Kidney (tissue), 13 donors: ENCODE measurements at regions not wholly inside any gene's neighbourhood (a gene's known extent, or its start where the extent isn't known, plus 50 kb on each side); places are given as distances from the start of the nearest gene placed in this dataset.
"Not testable (repeated sequence)": the region's sequence is repeated elsewhere in the genome, so short reads cannot be mapped to it uniquely, and the experiment has no call there.

Source experiments
- DNase-seq, 5 donors: peaks; one replicate each; pipeline ENCODE4 v3.0.0-alpha.2; 2013 to 2020
- FAIRE-seq: peaks from 2 replicates; lab custom pipeline; 2012; peaks lifted over from hg19 to GRCh38; lab: Jason Lieb, UNC
- H3K27ac ChIP-seq, 2 donors: one replicate each; pipeline ENCODE4 v1.7.0; 2013; ENCODE audit warnings: low read depth in 2 of 2, low read length in 2 of 2, inconsistent platforms in 1 of 2
- H3K27me3 ChIP-seq: one replicate; pipeline ENCODE4 v1.7.1; 2013; ENCODE audit warnings: low read length, inconsistent platforms; ENCODE audit not compliant: control insufficient read depth, insufficient read depth
- H3K36me3 ChIP-seq, 3 donors: one replicate each; pipeline versions ENCODE4 v1.7.0 to v1.7.1; 2013; ENCODE audit warnings: low read length in 3 of 3, control low read depth in 1 of 3, inconsistent platforms in 1 of 3; ENCODE audit not compliant: insufficient read depth in 3 of 3, control insufficient read depth in 2 of 3
- H3K4me1 ChIP-seq, 3 donors: one replicate each; pipeline versions ENCODE4 v1.7.0 to v1.7.1; 2013; ENCODE audit warnings: low read length in 3 of 3, inconsistent platforms in 1 of 3, low read depth in 1 of 3; ENCODE audit not compliant: control insufficient read depth in 2 of 3, insufficient read depth in 2 of 3
- H3K4me3 ChIP-seq, 3 donors: one replicate each; pipeline versions ENCODE4 v1.7.0 to v1.8.1; 2013; ENCODE audit warnings: low read length in 3 of 3, control low read depth in 1 of 3, inconsistent platforms in 1 of 3
- H3K9ac ChIP-seq, 3 donors: one replicate each; pipeline versions ENCODE4 v1.7.0 to v1.7.1; 2013; ENCODE audit warnings: low read length in 3 of 3, control low read depth in 1 of 3, inconsistent platforms in 1 of 3
- H3K9me3 ChIP-seq, 3 donors: one replicate each; pipeline versions ENCODE4 v1.7.0 to v1.7.1; 2013; ENCODE audit warnings: low read length in 3 of 3, control low read depth in 1 of 3, inconsistent platforms in 1 of 3; ENCODE audit not compliant: control insufficient read depth in 2 of 3, insufficient read depth in 1 of 3
- CTCF ChIP-seq: IDR thresholded peaks from 3 replicates; pipeline ENCODE4 v1.5.1; 2012; ENCODE audit warnings: mild to moderate bottlenecking, moderate library complexity, borderline replicate concordance; ENCODE audit not compliant: insufficient read depth; ENCODE audit errors: extremely low read depth
- intact Hi-C: fragments of 100-400 bp; cut with DNase I; formaldehyde crosslinking; loops from one replicate; pipeline ENCODE4 v1.11.1; 2022
- donor health status: control.
- donor health status: control.
- donor health status: control.
- donor health status: control.
- donor health status: control.
- donor health status: DM: yes; HTN: yes; CAD: no.
- donor health status: Normal renal cell carcinoma (clear cell type).

GRCh38 chr5:75869891-75870290 lies 152.7 kb upstream of the POC5 start:
- Histone ChIP-seq H3K27ac (no peak overlapping the region), H3K4me1 (no peaks in the 10 kb centered on the region), H3K36me3 (no peaks in the 10 kb centered on the region), H3K27me3 (no peaks in the 10 kb centered on the region), H3K9ac (no peak overlapping the region), H3K9me3 (no peaks in the 10 kb centered on the region), H3K4me3 (no peak overlapping the region)
- intact Hi-C loops, result no loop called here
- FAIRE-seq, result no peak
- no peak for DNase-seq
- no peak for TF ChIP-seq CTCF

- Histone ChIP-seq H3K27ac (no peak overlapping the region), H3K4me3 (no peak overlapping the region), H3K27me3 (no peaks in the 10 kb centered on the region), H3K9ac (no peak overlapping the region), H3K4me1 (no peaks in the 10 kb centered on the region), H3K9me3 (peaks cover 0 to 4% (median 0%) of the 10 kb centered on the region in 3 donors), H3K36me3 (no peaks in the 10 kb centered on the region)
- no peak for FAIRE-seq
- DNase-seq, result peak in 2 of 5 donors; percentile 62 to 63
- intact Hi-C loops, result no loop called here
- TF ChIP-seq CTCF, result no peak
Observed at GRCh38 chr5:75862872-75863271, 145.6 kb upstream of the POC5 start.

GRCh38 chr5:75859621-75860020 lies 142.4 kb upstream of the POC5 start:
- H3K27me3 ChIP-seq, H3K27ac ChIP-seq, H3K4me1 ChIP-seq, intact Hi-C loops, FAIRE-seq, H3K36me3 ChIP-seq, H3K9me3 ChIP-seq, H3K9ac ChIP-seq, H3K4me3 ChIP-seq: not testable (repeated sequence)
- DNase-seq, result peak in 2 of 5 donors; percentile 67 to 70

GRCh38 chr5:75856056-75856455 lies 138.8 kb upstream of the POC5 start:
- no peak for TF ChIP-seq CTCF
- Histone ChIP-seq H3K36me3 (no peaks in the 10 kb centered on the region), H3K27me3 (no peaks in the 10 kb centered on the region), H3K4me1 (no peaks in the 10 kb centered on the region), H3K27ac (no peak overlapping the region), H3K4me3 (no peak overlapping the region), H3K9ac (no peak overlapping the region), H3K9me3 (peaks cover 0 to 4% (median 0%) of the 10 kb centered on the region in 3 donors)
- intact Hi-C loops, result no loop called here
- DNase-seq (no peak), FAIRE-seq (no peak)
